SK-N-SH (cell line): ENCODE measurements at regions not wholly inside any gene's neighbourhood (a gene's known extent, or its start where the extent isn't known, plus 50 kb on each side); places are given as distances from the start of the nearest gene placed in this dataset.

Source experiments
- CTCF ChIA-PET: fragments of 300-600, 350-600 bp; formaldehyde crosslinking; extraction: SDS; loops from one replicate; lab custom pipeline; 2021; lab: Yijun Ruan, JAX
- POLR2A ChIA-PET: fragments of 350-600 bp; sonication (Branson Sonifier 250); formaldehyde crosslinking; extraction: SDS; loops from one replicate; lab custom pipeline; 2020; ENCODE audit warnings: antibody characterized with exemption, inconsistent platforms; lab: Yijun Ruan, JAX
- DNase-seq: peaks from one replicate; pipeline ENCODE4 v3.0.0; 2012
- H2AFZ ChIP-seq: fragments of 200-600 bp; sonication (generic); 2 replicates; pipeline ENCODE4 v1.8.1; 2016; ENCODE audit warnings: antibody characterized with exemption, mild to moderate bottlenecking, low read depth
- H3F3A ChIP-seq: fragments of 200-600 bp; sonication (generic); replicated peaks from 2 replicates; pipeline ENCODE3; 2016; ENCODE audit warnings: antibody characterized with exemption, mild to moderate bottlenecking; ENCODE audit not compliant: insufficient read depth
- H3K27ac ChIP-seq, 2 experiments: fragments of 200-500 bp in 1 of 2; fragments of 200-600 bp in 1 of 2; sonication (Bioruptor generic) in 1 of 2; sonication (generic), shearing (Covaris generic) in 1 of 2; 2 replicates each; pipeline versions ENCODE4 v1.5.1 to v1.6.1; 2014 to 2016; ENCODE audit warnings: low read depth in 2 of 2, inconsistent platforms in 1 of 2, low read length in 1 of 2, mild to moderate bottlenecking in 1 of 2, mixed read lengths in 1 of 2
- H3K27me3 ChIP-seq: fragments of 200-600 bp; sonication (generic), shearing (Covaris generic); 2 replicates; pipeline ENCODE4 v1.6.1; 2016; ENCODE audit warnings: mixed run types; ENCODE audit not compliant: insufficient read depth
- H3K36me3 ChIP-seq, 2 experiments: fragments of 200-500 bp in 1 of 2; fragments of 200-600 bp in 1 of 2; sonication (Bioruptor generic) in 1 of 2; sonication (generic) in 1 of 2; replicated peaks in 1 of 2; 2 replicates each; pipeline versions ENCODE3 to v1.5.1; 2014 to 2016; ENCODE audit warnings: low read length in 1 of 2, mild to moderate bottlenecking in 1 of 2; ENCODE audit not compliant: insufficient read depth in 2 of 2, control insufficient read depth in 1 of 2
- H3K4me1 ChIP-seq, 2 experiments: fragments of 200-500 bp in 1 of 2; fragments of 200-600 bp in 1 of 2; sonication (Bioruptor generic) in 1 of 2; sonication (generic), shearing (Covaris generic) in 1 of 2; 2 replicates each; pipeline versions ENCODE4 v1.5.1 to v1.6.1; 2014 to 2016; ENCODE audit warnings: low read depth in 1 of 2, low read length in 1 of 2, mixed run types in 1 of 2; ENCODE audit not compliant: insufficient read depth in 2 of 2, control insufficient read depth in 1 of 2
- H3K4me2 ChIP-seq: fragments of 200-600 bp; sonication (generic), shearing (Covaris generic); 2 replicates; pipeline ENCODE4 v1.6.1; 2017; ENCODE audit warnings: mixed run types
- H3K4me3 ChIP-seq, 2 experiments: fragments of 200-500 bp in 1 of 2; fragments of 200-600 bp in 1 of 2; sonication (Bioruptor generic) in 1 of 2; sonication (generic), shearing (Covaris generic) in 1 of 2; 2 replicates each; pipeline versions ENCODE4 v1.5.1 to v1.8.1; 2014 to 2016; ENCODE audit warnings: low read depth in 2 of 2, inconsistent platforms in 1 of 2, low read length in 1 of 2, mild to moderate bottlenecking in 1 of 2, mixed read lengths in 1 of 2, moderate library complexity in 1 of 2
- H3K79me2 ChIP-seq: fragments of 200-600 bp; sonication (generic); 2 replicates; pipeline ENCODE4 v1.8.1; 2017; ENCODE audit warnings: mild to moderate bottlenecking; ENCODE audit not compliant: insufficient read depth
- H3K9ac ChIP-seq: fragments of 200-600 bp; sonication (generic); 2 replicates; pipeline ENCODE4 v1.6.1; 2017; ENCODE audit warnings: mixed run types
- H3K9me2 ChIP-seq: fragments of 200-600 bp; sonication (generic); 2 replicates; pipeline ENCODE4 v1.6.1; 2017; ENCODE audit warnings: mixed run types
- H3K9me3 ChIP-seq: fragments of 200-600 bp; sonication (generic); 2 replicates; pipeline ENCODE4 v1.6.1; 2017; ENCODE audit warnings: mixed run types, mild to moderate bottlenecking, moderate library complexity
- H4K20me1 ChIP-seq: fragments of 200-600 bp; sonication (generic); 2 replicates; pipeline ENCODE4 v1.6.1; 2017; ENCODE audit warnings: mild to moderate bottlenecking, mixed run types; ENCODE audit not compliant: insufficient read depth
- CHD2 ChIP-seq: fragments of 150-350 bp; IDR thresholded peaks from 2 replicates; pipeline ENCODE4 v1.6.1; 2018; ENCODE audit warnings: low read length; ENCODE audit not compliant: partially characterized antibody
- EP300 ChIP-seq, 2 experiments: IDR thresholded peaks; 2 replicates each; pipeline versions ENCODE4 v1.4.0 to v1.6.1; 2012; ENCODE audit warnings: borderline replicate concordance in 1 of 2, low read depth in 1 of 2, low read length in 1 of 2
- FOSL2 ChIP-seq: IDR thresholded peaks from 2 replicates; pipeline ENCODE4 v1.4.0; 2012; ENCODE audit warnings: low read depth, mild to moderate bottlenecking, moderate library complexity, borderline replicate concordance
- FOXJ3 ChIP-seq: sonication (generic); formaldehyde crosslinking; IDR thresholded peaks from 2 replicates; pipeline ENCODE4 v1.5.1; 2020; ENCODE audit warnings: mild to moderate bottlenecking, missing genetic modification reagents
- FOXM1 ChIP-seq: IDR thresholded peaks from 2 replicates; pipeline ENCODE4 v1.4.0; 2012; ENCODE audit warnings: low read depth, mild to moderate bottlenecking
- GATA2 ChIP-seq: sonication (generic); formaldehyde crosslinking; IDR thresholded peaks from 2 replicates; pipeline ENCODE4 v1.5.0; 2020; ENCODE audit warnings: mild to moderate bottlenecking, missing genetic modification reagents
- JUND ChIP-seq: IDR thresholded peaks from 2 replicates; pipeline ENCODE4 v1.4.0; 2012
- NFIC ChIP-seq: IDR thresholded peaks from 2 replicates; pipeline ENCODE4 v1.4.0; 2012; ENCODE audit warnings: borderline replicate concordance
- NRF1 ChIP-seq: IDR thresholded peaks from 2 replicates; pipeline ENCODE4 v1.6.1; 2012; ENCODE audit warnings: low read depth, mild to moderate bottlenecking, low read length
- RCOR1 ChIP-seq: fragments of 150-350 bp; IDR thresholded peaks from 2 replicates; pipeline ENCODE4 v1.6.1; 2017; ENCODE audit warnings: antibody characterized with exemption, low read length
- SIN3A ChIP-seq: IDR thresholded peaks from 2 replicates; pipeline ENCODE4 v1.6.1; 2012; ENCODE audit warnings: low read depth, mild to moderate bottlenecking, low read length, moderate library complexity, borderline replicate concordance
- SMC3 ChIP-seq: IDR thresholded peaks from 2 replicates; pipeline ENCODE4 v1.6.1; 2012; ENCODE audit warnings: low read depth, low read length, improper control_type of control experiment
- TAF1 ChIP-seq: IDR thresholded peaks from 2 replicates; pipeline ENCODE4 v1.6.1; 2012; ENCODE audit warnings: low read depth, mild to moderate bottlenecking, low read length, moderate library complexity, borderline replicate concordance
- TCF12 ChIP-seq: IDR thresholded peaks from 2 replicates; pipeline ENCODE4 v1.4.0; 2012
- USF1 ChIP-seq: IDR thresholded peaks from 2 replicates; pipeline ENCODE4 v1.4.0; 2012; ENCODE audit warnings: low read depth, borderline replicate concordance
- USF2 ChIP-seq: fragments of 150-350 bp; IDR thresholded peaks from 2 replicates; pipeline ENCODE4 v1.6.1; 2017; ENCODE audit warnings: antibody characterized with exemption, low read length, low read depth, borderline replicate concordance
- WGBS: methylation state at CpG from one replicate; pipeline ENCODE4 v1.1.6; 2017; ENCODE audit warnings: low lambda C conversion rate; 5-methylcytosine and 5-hydroxymethylcytosine counted together
- TF ChIP-seq, protein P1 (sequence below): fragments of 150-350 bp; IDR thresholded peaks from 2 replicates; pipeline ENCODE4 v1.6.1; 2016; ENCODE audit warnings: mild to moderate bottlenecking, low read depth, low read length

DNA sequence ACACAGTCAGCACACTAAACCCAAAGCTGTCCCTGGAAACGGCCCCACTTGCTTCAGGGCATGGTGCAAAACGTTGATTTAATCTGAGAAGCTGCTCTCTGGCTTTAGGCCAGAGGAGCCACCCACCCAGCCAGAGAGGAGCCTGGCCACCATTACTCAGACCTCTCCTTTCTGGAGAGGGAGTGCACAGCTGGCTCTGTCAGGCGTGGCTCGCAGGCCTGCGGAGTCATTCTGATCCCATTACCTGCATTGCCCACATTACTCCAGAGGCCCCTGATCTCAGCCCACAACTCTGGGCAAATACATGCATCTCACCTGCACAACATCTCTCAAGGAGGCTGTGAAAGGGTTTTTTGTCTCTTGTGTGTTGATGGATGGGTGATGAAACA is 370.0 kb upstream of the IGFBP3 start:
- H3K27ac ChIP-seq: peak overlapping the region in 1 of 2 experiments; percentile 60; a peak in 2 of 4 replicates
- H3K4me2 ChIP-seq: peak overlapping the region; percentile 64

DNA sequence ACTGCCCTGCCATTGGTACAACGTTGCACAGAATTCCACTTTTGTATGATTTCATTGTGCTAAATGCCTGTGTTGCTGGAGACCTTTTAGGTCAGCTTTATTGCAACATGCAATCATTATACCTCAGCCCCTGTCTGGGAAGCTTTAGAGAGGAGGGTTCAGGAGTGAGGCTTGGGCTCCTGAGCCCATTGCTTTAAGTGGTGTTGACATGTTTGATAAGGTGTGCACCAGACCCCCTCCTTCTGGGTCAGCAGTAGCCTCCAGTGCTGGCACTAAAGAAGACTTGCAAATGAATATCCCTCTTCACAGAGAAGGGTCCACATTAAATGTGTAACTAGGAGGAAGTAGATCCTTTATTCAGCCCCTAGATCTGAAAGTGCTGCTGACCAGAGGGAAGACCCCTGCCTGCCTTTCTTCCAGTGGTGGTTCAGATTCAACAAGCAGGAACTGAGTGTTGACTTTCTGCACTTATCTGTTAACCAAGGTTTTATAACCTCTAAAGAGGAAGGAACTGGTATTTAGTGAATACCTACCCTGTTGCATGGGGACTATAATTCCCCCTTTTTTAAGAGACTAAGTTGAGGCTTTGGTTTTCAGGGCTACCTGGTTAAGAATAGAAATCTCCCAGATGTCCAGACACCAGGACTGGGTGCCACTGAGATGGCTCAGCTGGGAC is 369.4 kb upstream of the IGFBP3 start:
- Histone ChIP-seq H3K27me3 (no peaks in the 10 kb centered on the region), H2AFZ (no peak overlapping the region), H3K4me3 (no peak overlapping the region), H3K4me2 (peak overlapping the region; percentile 64), H3K36me3 (no peaks in the 10 kb centered on the region), H3K79me2 (no peaks in the 10 kb centered on the region), H3K4me1 (peaks cover 0 to 22% of the 10 kb centered on the region in 2 experiments; a peak in 3 of 4 replicates), H3K9ac (no peak overlapping the region), H3K9me2 (no peaks in the 10 kb centered on the region), H4K20me1 (no peaks in the 10 kb centered on the region), H3F3A (peaks cover 7% of the 10 kb centered on the region), H3K9me3 (no peaks in the 10 kb centered on the region), H3K27ac (no peak overlapping the region)
- DNase-seq: no peak
- no peak for TF ChIP-seq CHD2
- ChIA-PET POLR2A (no interaction called here), CTCF (no interaction called here)
- 71% methylated on average over 1 of the region's 1 CpG for WGBS

More for the DNA sequence above, 370.0 kb upstream of the IGFBP3 start:
- no peaks in the 10 kb centered on the region for H4K20me1 ChIP-seq
- no peaks in the 10 kb centered on the region for H3K9me3 ChIP-seq
- CTCF ChIA-PET: interaction anchor here (0.7 kb wide), 1 partner anchor 337 kb away, joined by 3 read pairs; no protein-coding TSS in a partner anchor
- H3K36me3 ChIP-seq: no peaks in the 10 kb centered on the region
- peaks cover 7% of the 10 kb centered on the region for H3F3A ChIP-seq
- H3K27me3 ChIP-seq: no peaks in the 10 kb centered on the region
- POLR2A ChIA-PET: no interaction called here
- 53% methylated on average over 5 of the region's 5 CpGs for WGBS
- 0 out of 2 replicates have a peak overlapping the region, but pooled peaks have one; percentile 14 for H3K9ac ChIP-seq
- no peak overlapping the region for H3K4me3 ChIP-seq
- peak; percentile 30 for DNase-seq
- peak; percentile 43 for TF ChIP-seq GATA2 (CRISPR knock-in tag)
- 0 out of 2 replicates have a peak, but pooled peaks have one; percentile 17 for TF ChIP-seq FOSL2
- no peak for TF ChIP-seq SMC3
- TF ChIP-seq RCOR1: peak; percentile 17; the same call in 1 of the 2 replicates
- TF ChIP-seq FOXM1: no peak
- TF ChIP-seq EP300 (IDR thresholded peaks at IDR 0.05; ENCODE audit: borderline replicate concordance in 1 of 2, low read depth in 1 of 2, low read length in 1 of 2): peak in 1 of 2 experiments; percentile 46; a peak in 2 of 4 replicates
- TF ChIP-seq TCF12: peak; percentile 47
- TF ChIP-seq USF2: no peak
- TF ChIP-seq, protein P1, sequence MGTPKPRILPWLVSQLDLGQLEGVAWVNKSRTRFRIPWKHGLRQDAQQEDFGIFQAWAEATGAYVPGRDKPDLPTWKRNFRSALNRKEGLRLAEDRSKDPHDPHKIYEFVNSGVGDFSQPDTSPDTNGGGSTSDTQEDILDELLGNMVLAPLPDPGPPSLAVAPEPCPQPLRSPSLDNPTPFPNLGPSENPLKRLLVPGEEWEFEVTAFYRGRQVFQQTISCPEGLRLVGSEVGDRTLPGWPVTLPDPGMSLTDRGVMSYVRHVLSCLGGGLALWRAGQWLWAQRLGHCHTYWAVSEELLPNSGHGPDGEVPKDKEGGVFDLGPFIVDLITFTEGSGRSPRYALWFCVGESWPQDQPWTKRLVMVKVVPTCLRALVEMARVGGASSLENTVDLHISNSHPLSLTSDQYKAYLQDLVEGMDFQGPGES: no peak
- TF ChIP-seq NFIC: peak; percentile 66
- no peak for TF ChIP-seq NRF1
- no peak for TF ChIP-seq TAF1
- TF ChIP-seq USF1: no peak
- TF ChIP-seq SIN3A: no peak
- TF ChIP-seq FOXJ3 (CRISPR knock-in tag): no peak
- no peak for TF ChIP-seq JUND
- H2AFZ ChIP-seq: no peak overlapping the region; the same call in 1 of the 2 replicates
- no peaks in the 10 kb centered on the region for H3K79me2 ChIP-seq
- H3K4me1 ChIP-seq: peaks cover 0 to 22% of the 10 kb centered on the region in 2 experiments; a peak in 3 of 4 replicates
- H3K9me2 ChIP-seq: no peaks in the 10 kb centered on the region
